GM23338 (cell line): ENCODE measurements at regions not wholly inside any gene's neighbourhood (a gene's known extent, or its start where the extent isn't known, plus 50 kb on each side); places are given as distances from the start of the nearest gene placed in this dataset.
A peak's percentile ranks its signal among the peaks of the same experiment; 100 is the strongest.

Experiments
- ATAC-seq: fragments of 200-7000 bp; cut with Tn5 transposase; 3 replicates; pipeline ENCODE4 v1.9.1; 2020
- DNase-seq: peaks from one replicate; pipeline ENCODE4 v3.0.0-alpha.2; 2015; ENCODE audit warnings: low spot score
- H2AFZ ChIP-seq: fragments of 200-600 bp; sonication (generic); 2 replicates; pipeline ENCODE4 v1.8.0; 2016; ENCODE audit warnings: antibody characterized with exemption, mild to moderate bottlenecking, moderate library complexity
- H3F3A ChIP-seq: fragments of 200-600 bp; sonication (generic); replicated peaks from 2 replicates; pipeline ENCODE4 v1.8.0; 2017; ENCODE audit warnings: antibody characterized with exemption, mixed run types, low read depth
- H3K27ac ChIP-seq: fragments of 200-600 bp; sonication (generic); 2 replicates; pipeline ENCODE4 v1.6.1; 2016; ENCODE audit warnings: low read depth
- H3K27me3 ChIP-seq: fragments of 200-600 bp; sonication (generic); 2 replicates; pipeline ENCODE4 v1.8.0; 2016; ENCODE audit warnings: mild to moderate bottlenecking, mixed run types, moderate library complexity; ENCODE audit not compliant: insufficient read depth
- H3K36me3 ChIP-seq: fragments of 200-600 bp; sonication (generic); 2 replicates; pipeline ENCODE4 v1.8.0; 2016; ENCODE audit warnings: mild to moderate bottlenecking; ENCODE audit not compliant: insufficient read depth
- H3K4me1 ChIP-seq: fragments of 200-600 bp; sonication (generic); 2 replicates; pipeline ENCODE4 v1.8.0; 2016; ENCODE audit warnings: mild to moderate bottlenecking, moderate library complexity; ENCODE audit not compliant: insufficient read depth
- H3K4me2 ChIP-seq: fragments of 200-600 bp; sonication (generic); 2 replicates; pipeline ENCODE4 v1.7.1; 2017; ENCODE audit warnings: mixed run types
- H3K4me3 ChIP-seq: fragments of 200-600 bp; sonication (generic); 2 replicates; pipeline ENCODE4 v1.6.1; 2016; ENCODE audit warnings: mixed run types
- H3K79me2 ChIP-seq: fragments of 200-600 bp; sonication (generic); replicated peaks from 2 replicates; pipeline ENCODE4 v1.8.0; 2017; ENCODE audit warnings: mild to moderate bottlenecking; ENCODE audit not compliant: insufficient read depth
- H3K9me2 ChIP-seq: fragments of 200-600 bp; sonication (generic); 2 replicates; pipeline ENCODE4 v1.8.0; 2017; ENCODE audit not compliant: insufficient read depth
- H4K20me1 ChIP-seq: fragments of 200-600 bp; sonication (generic); replicated peaks from 2 replicates; pipeline ENCODE4 v1.8.0; 2017; ENCODE audit warnings: mild to moderate bottlenecking; ENCODE audit not compliant: insufficient read depth
- H3K27ac Mint-ChIP-seq: 2 replicates; pipeline ENCODE4 v1.8.0; 2020; ENCODE audit warnings: inconsistent platforms, mild to moderate bottlenecking, moderate library complexity, mixed read lengths
- H3K27me3 Mint-ChIP-seq: 3 replicates; pipeline ENCODE4 v1.8.0; 2022; ENCODE audit warnings: low read depth, mild to moderate bottlenecking, moderate library complexity, mixed read lengths, inconsistent platforms; ENCODE audit not compliant: insufficient read depth, poor library complexity
- H3K36me3 Mint-ChIP-seq: 3 replicates; pipeline ENCODE4 v1.8.0; 2021; ENCODE audit warnings: low read depth, mild to moderate bottlenecking, inconsistent platforms, moderate library complexity, mixed read lengths
- H3K4me1 Mint-ChIP-seq: 3 replicates; pipeline ENCODE4 v1.8.0; 2020; ENCODE audit warnings: mild to moderate bottlenecking, inconsistent platforms, mixed read lengths
- H3K4me3 Mint-ChIP-seq: 3 replicates; pipeline ENCODE4 v1.8.0; 2021; ENCODE audit warnings: moderate library complexity, mild to moderate bottlenecking, inconsistent platforms, mixed read lengths
- H3K9me3 Mint-ChIP-seq: 3 replicates; pipeline ENCODE4 v1.8.0; 2020; ENCODE audit warnings: moderate library complexity, mild to moderate bottlenecking, inconsistent platforms, mixed read lengths
- CREB1 ChIP-seq: fragments of 250-450 bp; sonication (Bioruptor Pico); IDR thresholded peaks from 2 replicates; pipeline ENCODE4 v1.5.0; 2020; ENCODE audit warnings: low read depth, mild to moderate bottlenecking, moderate library complexity
- CTCF ChIP-seq, 2 experiments: fragments of 200-600 bp in 1 of 2; sonication (generic) in 1 of 2; conservative IDR thresholded peaks; 2 replicates each; pipeline versions ENCODE4 v1.5.1 to v1.6.1; 2016 to 2017; ENCODE audit warnings: antibody characterized with exemption in 2 of 2, low read depth in 2 of 2, mild to moderate bottlenecking in 2 of 2, moderate library complexity in 1 of 2
- EZH2 ChIP-seq: fragments of 200-600 bp; sonication (generic); IDR thresholded peaks from one replicate; pipeline ENCODE4 v1.8.0; 2017; ENCODE audit warnings: antibody characterized with exemption, mild to moderate bottlenecking, low read depth; ENCODE audit not compliant: unreplicated experiment
- NANOG ChIP-seq: IDR thresholded peaks from 2 replicates; pipeline ENCODE4 v1.6.1; 2016; ENCODE audit warnings: antibody characterized with exemption, borderline replicate concordance
- POLR2AphosphoS5 ChIP-seq: IDR thresholded peaks from 2 replicates; pipeline ENCODE4 v1.6.1; 2016; ENCODE audit warnings: antibody characterized with exemption, low read depth
- REST ChIP-seq: IDR thresholded peaks from one replicate; pipeline ENCODE4 v1.6.1; 2018; ENCODE audit warnings: antibody characterized with exemption; ENCODE audit not compliant: unreplicated experiment
- STAT1 ChIP-seq: IDR thresholded peaks from one replicate; pipeline ENCODE4 v1.6.1; 2016; ENCODE audit warnings: antibody characterized with exemption; ENCODE audit not compliant: unreplicated experiment
- ZNF114 ChIP-seq: fragments of 250-450 bp; sonication (Bioruptor Pico); IDR thresholded peaks from 2 replicates; pipeline ENCODE4 v1.5.0; 2020; ENCODE audit warnings: mild to moderate bottlenecking, moderate library complexity

GRCh38 chr6:28802417-28803336 is 121.1 kb downstream of the TRIM27 start:
- TF ChIP-seq EZH2 (no peak), POLR2AphosphoS5 (no peak), CREB1 (CRISPR knock-in tag) (no peak), STAT1 (no peak), ZNF114 (CRISPR knock-in tag) (no peak), REST (peak; percentile 26), NANOG (no peak)
- H3K27ac Mint-ChIP-seq: no peak overlapping the region
- no peaks in the 10 kb centered on the region for H3K36me3 ChIP-seq
- H3K36me3 Mint-ChIP-seq: no peaks in the 10 kb centered on the region
- peaks cover 64% of the 10 kb centered on the region for H3K27me3 ChIP-seq
- H3K4me1 ChIP-seq: peaks cover 7% of the 10 kb centered on the region; the same call in 1 of the 2 replicates
- H3K4me1 Mint-ChIP-seq: peaks cover 8% of the 10 kb centered on the region
- H3K27ac ChIP-seq: no peak overlapping the region
- peaks cover 5% of the 10 kb centered on the region for H3K9me3 Mint-ChIP-seq
- peaks cover 32% of the 10 kb centered on the region for H3K27me3 Mint-ChIP-seq
- no peaks in the 10 kb centered on the region for H3K79me2 ChIP-seq
- DNase-seq (peak; percentile 68), ATAC-seq (peak; percentile 89)
- H3K4me3 Mint-ChIP-seq: peak overlapping the region; percentile 85
- peak overlapping the region; percentile 84 for H3K4me2 ChIP-seq
- no peaks in the 10 kb centered on the region; the same call in 1 of the 2 replicates for H3F3A ChIP-seq
- H3K9me2 ChIP-seq: no peaks in the 10 kb centered on the region
- H2AFZ ChIP-seq: peak overlapping the region; percentile 98
- H3K4me3 ChIP-seq: peak overlapping the region; percentile 83
- H4K20me1 ChIP-seq: no peaks in the 10 kb centered on the region; the same call in 1 of the 2 replicates

- Histone ChIP-seq H3K36me3 (no peaks in the 10 kb centered on the region), H4K20me1 (no peaks in the 10 kb centered on the region; the same call in 1 of the 2 replicates), H3K27me3 (peaks cover 69% of the 10 kb centered on the region), H3K9me2 (no peaks in the 10 kb centered on the region), H3F3A (no peaks in the 10 kb centered on the region; the same call in 1 of the 2 replicates), H3K27ac (no peak overlapping the region), H2AFZ (peak overlapping the region; percentile 98), H3K79me2 (no peaks in the 10 kb centered on the region), H3K4me3 (peak overlapping the region; percentile 83), H3K4me2 (peak overlapping the region; percentile 84), H3K4me1 (peaks cover 12% of the 10 kb centered on the region; the same call in 1 of the 2 replicates)
- Mint-ChIP-seq H3K4me1 (peaks cover 8% of the 10 kb centered on the region), H3K36me3 (no peaks in the 10 kb centered on the region), H3K4me3 (peak overlapping the region; percentile 85), H3K27ac (no peak overlapping the region), H3K9me3 (peaks cover 7% of the 10 kb centered on the region), H3K27me3 (peaks cover 38% of the 10 kb centered on the region)
- DNase-seq: no peak
- peak; percentile 42 for ATAC-seq
- TF ChIP-seq EZH2: no peak
- no peak for TF ChIP-seq POLR2AphosphoS5
- TF ChIP-seq CTCF (conservative IDR thresholded peaks at IDR 0.05; ENCODE audit: low read depth in 2 of 2): no peak
- TF ChIP-seq ZNF114 (CRISPR knock-in tag): no peak
- TF ChIP-seq NANOG: no peak
Observed at GRCh38 chr6:28803337-28803709, 120.5 kb downstream of the TRIM27 start.
